CD4-positive, alpha-beta T cell treated with Interleukin-15 for 1 hour (primary cell): ENCODE measurements at regions not wholly inside any gene's neighbourhood (a gene's known extent, or its start where the extent isn't known, plus 50 kb on each side); places are given as distances from the start of the nearest gene placed in this dataset.

ENCODE experiments used
- DNase-seq: peaks from one replicate; pipeline ENCODE4 v3.0.0-alpha.2; 2020

DNA sequence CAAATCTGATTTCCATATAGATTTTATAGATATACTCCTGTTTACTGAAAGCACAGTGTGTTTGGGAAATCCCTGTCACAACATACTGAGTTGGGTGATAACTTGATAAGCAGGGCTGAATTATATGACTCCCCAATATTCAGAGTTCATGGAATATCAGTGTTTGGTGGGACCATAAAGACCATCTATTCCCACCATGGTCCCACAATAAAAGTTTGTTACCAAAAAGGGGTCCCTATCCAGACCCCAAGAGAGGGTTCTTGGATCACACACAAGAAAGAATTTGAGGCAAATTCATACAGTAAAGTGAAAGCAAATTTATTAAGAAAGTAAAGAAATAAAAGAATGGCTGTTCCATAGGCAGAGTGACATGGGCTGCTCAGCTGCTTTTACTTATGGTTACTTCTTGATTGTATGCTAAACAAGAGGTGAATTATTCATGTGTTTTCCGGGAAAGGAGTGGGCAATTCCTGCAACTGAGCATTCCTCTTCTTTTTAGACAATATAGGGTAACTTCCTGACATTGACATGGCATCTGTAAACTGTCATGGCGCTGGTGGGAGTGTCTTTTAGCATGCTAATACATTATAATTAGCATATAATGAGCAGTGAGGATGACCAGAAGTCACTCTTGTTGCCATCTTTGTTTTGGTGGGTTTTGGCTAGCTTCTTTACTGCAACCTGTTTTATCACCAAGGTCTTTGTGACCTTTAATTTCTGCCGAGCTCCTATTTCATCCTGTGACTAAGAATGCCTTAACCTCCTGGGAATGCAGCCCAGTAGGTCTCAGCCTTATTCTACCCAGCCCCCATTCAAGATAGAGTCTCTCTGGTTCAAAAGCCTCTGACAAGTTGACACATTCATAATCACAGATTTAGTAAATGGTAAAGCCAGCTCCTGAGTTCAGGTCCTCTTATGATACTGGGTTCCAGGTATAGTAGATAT is 240.6 kb upstream of the PDGFD start:
- DNase-seq: no peak

DNA sequence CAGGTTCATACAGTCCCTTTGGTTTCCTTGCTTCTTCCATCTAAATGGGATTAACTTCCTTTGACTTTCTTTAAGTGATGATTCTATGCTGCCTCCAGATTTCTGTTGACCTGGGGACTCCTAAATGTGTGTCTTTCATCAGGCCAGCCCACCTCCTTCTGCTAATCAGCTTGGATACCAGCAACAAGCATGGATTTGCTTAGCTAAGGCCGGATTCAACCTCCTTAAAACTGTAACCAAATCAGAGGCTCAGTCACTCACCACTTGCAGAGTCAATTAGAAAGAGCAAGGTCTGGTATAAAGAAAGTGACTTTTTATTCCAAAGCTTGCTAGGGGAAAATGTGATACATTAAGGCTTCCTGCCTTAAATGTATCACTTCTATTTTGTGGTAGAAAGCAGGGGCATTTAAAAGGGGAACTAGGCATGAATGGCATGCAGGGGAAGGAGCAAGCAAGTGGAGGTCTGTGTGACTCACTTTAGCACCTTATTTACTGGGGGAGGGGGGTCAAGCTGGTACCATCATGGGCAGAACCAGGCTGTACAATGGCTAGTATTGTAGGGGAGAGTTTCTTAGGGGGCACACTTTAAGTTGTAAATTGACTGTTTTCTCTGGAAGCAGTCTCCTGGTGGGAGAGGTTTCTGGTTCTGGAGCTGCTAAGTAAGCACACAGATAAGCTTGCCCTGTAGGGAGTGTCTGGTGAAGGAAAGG is 239.0 kb upstream of the PDGFD start:
- no peak for DNase-seq

DNA sequence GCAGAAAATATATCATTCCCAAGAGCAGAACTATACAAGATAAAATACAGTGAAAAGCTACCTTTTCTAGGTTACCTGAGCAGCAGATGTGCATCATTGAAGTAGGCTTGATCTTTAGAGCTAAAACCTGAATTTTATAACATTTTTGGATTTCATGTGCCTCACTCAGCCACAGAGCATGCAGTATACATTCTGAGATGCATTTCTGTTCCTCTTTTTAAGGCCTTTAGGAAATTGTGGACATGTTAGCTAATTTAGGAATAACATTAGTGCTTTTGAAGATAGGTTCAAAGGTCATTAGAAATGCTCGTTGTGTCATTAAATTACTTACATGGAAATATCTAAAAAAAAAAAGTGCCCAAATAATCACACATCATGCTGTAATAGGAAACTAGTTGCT is 230.6 kb upstream of the PDGFD start:
- DNase-seq: no peak

DNA sequence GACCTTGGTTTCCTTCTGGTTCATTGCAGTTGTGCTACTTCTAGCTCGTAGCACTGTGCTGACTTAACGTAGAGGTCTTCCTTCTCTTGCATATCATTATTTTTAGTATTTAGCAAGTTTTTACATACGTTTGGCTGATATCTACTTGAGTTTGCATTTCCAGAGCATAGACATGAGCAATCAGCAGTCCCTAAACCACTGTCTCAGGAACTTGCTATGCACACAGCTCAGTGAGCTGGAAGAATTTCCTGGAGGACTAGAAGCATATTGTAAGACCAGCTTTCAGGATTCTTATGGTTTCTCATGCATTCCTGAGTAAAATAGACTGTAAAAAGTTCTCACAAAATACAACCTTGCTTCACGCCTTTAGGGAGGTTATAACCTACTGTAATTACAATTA is 226.7 kb upstream of the PDGFD start:
- no peak for DNase-seq

DNA sequence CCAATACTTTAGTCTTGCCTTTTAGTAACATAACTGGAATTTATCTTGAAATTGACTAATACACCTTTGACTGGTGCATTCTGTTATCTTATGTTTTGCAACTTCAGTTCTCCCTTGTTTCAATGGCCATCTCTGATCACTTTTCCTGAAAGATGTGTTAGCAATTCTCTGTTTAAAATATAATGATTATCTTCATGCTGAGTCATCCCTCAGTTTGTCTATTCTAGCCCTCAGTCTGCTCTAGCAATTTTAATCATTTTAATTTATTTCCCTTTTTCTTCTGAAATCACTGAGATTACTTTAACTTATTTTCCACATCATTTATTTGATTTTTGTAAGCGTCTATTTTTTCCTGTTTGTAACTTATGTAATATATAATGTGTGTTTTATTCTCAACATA is 221.9 kb upstream of the PDGFD start:
- no peak for DNase-seq

DNA sequence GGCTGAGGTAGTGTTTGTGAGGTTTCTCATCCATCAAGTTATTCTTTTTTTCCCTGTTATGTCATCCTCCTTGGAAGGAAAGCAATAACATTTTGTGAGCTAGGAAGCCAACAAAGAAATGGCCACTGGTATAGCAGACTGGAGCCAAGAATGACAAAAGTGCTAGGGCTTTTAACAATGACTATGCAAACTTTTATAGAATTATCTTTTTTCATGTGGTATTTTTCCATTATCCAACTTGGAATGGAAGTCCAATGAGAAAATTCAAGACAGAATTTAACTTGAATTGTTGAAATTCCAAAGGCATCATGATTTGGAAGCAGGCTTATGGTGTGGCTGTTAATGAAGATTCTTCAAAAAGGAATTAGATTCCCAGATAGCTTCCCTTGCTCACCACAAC is 216.4 kb upstream of the PDGFD start:
- no peak for DNase-seq

DNA sequence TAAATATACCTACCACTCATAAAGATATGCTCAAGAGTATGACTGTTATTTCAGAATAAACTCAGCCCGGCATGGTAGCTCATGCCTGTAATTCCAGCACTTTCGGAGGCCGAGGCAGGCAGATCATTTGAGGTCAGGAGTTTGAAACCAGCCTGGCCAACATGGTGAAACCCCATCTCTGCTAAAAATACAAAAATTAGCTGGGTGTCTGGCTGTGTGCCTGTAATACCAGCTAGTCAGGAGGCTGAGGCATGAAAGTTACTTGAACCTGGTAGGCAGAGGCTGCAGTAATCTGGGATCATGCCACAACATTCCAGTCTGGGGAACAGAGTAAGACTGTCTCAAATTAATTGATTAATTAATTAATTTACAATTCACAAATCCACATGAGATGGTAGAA is 208.2 kb upstream of the PDGFD start:
- DNase-seq: no peak

DNA sequence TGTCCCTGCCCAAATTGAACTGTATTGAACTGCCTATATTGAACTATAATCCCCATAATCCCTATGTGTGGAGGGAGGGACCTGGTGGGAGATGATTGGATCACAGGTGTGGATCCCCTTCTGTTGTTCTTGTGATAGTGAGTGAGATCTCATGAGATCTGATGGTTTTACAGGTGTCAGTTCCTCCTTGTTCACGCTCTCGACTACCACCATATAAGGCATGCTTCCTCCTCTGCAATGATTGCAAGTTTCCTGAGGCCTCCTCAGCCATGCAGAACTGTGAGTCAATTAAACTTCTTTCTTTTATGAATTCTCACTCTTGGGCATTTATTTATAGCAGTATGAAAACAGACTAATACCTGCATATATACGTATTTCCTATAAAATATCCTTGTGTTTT is 206.5 kb upstream of the PDGFD start:
- DNase-seq: no peak

DNA sequence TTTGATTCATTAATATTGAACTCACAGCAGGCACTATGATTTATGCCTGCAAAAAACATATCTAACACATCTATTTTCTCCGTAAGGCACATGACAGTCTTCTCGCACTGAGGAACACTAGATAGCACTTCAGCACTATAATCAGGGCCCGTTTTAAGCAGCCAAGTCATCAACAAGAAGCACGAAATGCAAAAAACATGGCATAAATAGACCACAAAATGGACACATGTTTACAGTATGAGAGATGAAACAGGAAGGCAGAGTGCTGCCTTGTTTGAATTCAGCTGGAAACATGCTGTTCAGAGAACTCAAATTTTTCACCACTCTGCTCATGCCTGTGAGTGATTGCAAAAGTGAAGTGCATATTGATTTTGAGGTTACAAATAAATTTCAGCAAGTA is 205.8 kb upstream of the PDGFD start:
- no peak for DNase-seq

DNA sequence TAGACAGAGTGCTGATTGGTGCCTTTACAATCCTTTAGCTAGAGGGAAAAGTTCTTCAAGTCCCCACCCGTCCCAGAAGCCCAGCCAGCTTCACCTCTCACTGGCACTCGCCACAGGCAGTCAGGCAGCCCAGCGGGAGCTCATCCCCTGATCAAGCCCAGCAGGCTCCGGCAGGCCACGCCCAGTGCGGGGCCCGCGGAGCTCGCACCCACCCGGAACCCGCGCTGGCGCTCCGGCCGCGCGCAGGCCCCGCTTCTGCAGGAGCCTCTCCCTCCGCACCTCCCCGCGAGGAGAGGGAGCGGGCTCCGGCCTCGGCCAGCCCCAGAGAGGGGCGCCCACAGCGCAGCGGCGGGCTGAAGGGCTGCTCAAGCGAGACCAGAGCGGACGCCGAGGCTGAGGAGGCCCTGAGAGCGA is 202.4 kb upstream of the PDGFD start:
- no peak for DNase-seq

DNA sequence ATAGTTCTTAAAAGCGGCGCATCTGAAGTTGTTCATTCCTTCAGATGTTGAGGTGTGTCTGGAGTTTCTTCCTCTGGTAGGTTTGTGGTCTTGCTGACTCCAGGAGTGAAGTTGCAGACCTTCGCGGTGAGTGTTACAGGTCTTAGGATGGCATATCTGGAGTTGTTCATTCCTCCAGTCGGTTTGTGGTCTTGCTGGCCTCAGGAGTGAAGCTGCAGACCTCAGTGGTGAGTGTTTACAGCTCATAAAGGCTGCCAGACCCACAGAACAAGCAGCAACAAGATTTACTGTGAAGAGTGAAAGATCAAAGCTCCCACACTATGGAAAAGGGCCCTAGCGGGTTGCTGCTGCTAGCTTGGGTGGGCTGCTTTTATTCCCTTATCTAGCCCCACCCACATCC is 201.7 kb upstream of the PDGFD start:
- DNase-seq: no peak

DNA sequence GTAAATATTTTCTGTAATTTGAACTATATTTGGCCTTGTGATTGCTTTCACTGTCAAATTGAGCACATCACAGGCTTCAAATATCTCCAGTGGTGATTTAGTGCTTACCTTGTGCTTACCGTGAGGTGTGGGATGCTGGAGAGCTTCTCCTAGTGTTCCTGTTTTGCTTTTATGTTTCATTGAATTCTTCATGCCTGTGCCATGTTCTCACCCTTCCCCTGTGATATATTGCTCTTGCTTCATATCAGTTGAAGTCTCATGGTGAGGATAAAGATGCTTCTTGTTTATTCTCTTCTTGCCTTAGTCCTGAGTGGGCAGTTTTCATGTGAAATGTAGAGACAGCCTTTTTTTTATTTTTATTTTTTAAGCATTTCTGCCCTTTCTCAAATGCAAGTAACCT is 198.0 kb upstream of the PDGFD start:
- no peak for DNase-seq

DNA sequence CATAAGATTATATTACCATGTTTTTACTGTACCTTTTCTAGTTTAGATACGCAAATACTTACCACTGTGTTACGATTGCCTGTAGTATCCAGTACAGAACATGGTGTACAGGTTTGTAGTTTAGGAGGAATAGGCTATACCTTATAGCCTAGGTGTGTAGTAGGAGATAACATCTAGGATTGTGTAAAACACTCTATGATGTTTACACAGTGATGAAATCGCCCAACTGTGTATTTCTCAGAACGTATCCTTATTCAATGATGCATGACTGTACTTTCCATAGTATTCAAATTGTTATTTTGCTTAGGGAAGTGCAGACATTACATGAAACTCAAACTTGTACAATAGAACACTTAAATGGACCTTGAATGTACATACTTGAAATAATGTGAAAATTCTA is 188.1 kb upstream of the PDGFD start:
- no peak for DNase-seq

DNA sequence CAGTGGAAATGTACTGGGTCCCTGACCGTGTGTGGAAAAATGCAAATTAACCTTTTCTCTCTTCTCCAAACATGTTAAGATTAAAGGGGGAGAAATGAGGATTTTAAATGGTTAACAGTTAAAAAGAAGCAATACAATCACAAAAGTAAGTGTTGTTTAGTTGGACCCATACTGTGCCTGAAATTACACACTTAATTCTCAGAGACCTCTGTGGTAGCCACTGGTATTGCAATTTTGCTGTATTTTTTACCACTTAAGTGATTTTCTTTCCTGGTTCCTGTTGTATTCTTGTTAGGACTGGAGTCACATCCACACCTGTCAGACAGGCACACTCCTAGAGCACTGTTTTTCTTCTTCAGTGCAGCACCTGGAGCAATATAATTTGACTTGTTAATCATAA is 179.6 kb upstream of the PDGFD start:
- no peak for DNase-seq

DNA sequence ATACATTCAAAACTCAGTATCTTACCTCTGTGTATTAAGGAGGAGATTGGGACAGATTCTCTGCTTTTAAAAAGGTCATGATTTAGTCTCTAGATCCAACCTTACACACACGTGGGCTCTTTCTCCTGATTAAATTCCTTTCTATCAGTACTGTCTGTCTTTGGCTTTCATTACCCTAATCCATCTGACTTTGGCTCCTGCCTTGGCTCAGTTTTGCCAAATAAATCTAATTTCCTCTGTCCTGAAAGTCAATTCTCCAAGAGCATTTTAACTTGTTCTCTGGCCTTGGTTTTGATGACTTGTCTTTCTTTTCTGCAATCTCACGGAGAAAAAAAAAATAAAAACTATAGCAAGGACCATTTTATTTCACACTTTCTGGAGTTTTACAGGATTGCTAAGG is 176.6 kb upstream of the PDGFD start:
- DNase-seq: no peak

DNA sequence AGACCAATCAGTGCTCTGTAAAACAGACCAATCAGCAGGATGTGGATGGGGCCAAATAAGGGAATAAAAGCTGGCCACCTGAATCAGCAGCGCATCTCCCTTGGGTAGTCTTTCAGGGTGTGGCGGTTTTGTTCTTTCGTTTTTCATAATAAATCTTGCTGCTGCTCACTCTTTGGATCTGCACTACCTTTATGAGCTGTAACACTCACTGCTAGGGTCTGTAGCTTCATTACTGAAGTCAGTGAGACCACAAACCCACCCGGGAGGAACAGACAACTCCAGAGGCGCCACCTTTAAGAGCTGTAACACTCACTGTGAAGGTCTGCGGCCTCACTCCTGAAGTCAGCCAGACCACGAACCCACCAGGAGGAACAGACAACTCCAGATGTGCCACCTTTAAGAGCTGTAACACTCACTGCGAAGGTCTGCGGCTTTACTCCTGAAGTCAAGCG is 175.5 kb upstream of the PDGFD start:
- no peak for DNase-seq

DNA sequence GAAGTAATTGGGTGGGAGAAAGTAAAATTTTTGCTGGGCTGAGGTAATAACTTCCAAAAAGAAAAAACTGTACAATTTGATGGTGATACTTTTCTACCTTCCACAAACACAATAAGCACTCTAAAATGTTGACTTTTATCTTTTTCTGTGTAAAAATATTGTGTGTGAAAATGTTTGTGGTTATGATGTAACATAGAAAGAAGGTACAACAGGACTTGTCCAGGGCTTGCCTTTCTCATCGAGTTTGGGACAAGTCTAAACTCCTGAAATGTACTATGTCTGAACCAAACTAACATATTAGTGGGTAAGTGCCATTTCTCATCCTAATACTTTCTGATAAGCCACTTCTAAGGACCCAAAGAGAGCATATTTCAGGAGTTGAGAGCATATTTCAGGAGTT is 174.2 kb upstream of the PDGFD start:
- DNase-seq: no peak

DNA sequence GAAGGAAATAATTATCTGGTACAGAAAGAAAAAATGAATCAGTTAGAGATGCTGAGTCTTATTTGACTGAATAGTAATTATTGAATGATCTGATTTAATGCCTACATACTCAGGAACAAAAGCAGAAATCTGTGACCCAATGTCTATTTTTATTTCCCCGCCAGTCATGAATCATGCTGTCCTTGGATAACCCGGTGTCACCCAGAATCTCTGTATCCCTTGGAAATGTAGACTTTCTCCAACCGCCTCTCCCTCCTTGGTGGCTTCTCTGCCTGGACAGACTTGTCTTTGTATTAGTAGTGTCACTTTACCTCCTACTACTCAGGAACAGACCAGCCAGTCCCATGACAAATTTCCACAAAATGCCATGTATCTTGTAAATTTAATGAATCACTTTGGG is 173.3 kb upstream of the PDGFD start:
- no peak for DNase-seq

DNA sequence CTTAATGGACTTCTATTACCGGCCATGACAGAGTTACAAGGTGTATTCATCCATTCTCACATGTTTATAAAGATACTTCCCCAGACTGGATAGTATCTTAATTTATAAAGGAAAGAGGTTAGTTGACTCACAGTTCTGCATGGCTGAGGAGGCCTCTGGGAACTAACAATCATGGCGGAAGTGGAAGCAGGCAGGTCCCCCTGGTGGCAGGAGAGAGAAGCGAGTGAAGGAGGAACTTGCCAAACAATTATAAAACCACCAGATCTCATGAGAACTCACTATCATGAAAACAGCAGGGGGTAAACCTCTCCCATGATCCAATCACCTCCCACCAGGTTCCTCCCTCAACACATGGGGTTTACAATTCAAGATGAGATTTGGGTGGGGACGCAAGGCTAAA is 170.0 kb upstream of the PDGFD start:
- no peak for DNase-seq

DNA sequence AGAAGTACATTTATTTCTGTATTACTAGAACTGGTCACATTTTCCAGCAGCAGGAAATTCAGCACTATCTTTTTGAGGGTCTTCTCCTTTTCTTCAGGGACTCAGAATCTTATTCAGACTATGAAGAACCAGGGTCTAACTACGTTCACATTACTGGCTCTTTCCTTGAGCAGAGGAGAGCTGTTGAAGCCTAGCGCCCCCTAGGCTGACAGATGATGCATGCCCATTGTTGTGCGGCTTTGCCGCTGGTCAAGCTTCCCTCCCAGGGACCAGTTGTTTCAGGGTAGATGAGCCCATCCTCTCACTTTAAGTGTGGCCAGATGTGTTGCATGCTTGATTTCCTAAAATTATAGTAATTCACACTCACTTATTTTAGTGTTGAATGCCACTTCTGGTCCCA is 168.2 kb upstream of the PDGFD start:
- no peak for DNase-seq

DNA sequence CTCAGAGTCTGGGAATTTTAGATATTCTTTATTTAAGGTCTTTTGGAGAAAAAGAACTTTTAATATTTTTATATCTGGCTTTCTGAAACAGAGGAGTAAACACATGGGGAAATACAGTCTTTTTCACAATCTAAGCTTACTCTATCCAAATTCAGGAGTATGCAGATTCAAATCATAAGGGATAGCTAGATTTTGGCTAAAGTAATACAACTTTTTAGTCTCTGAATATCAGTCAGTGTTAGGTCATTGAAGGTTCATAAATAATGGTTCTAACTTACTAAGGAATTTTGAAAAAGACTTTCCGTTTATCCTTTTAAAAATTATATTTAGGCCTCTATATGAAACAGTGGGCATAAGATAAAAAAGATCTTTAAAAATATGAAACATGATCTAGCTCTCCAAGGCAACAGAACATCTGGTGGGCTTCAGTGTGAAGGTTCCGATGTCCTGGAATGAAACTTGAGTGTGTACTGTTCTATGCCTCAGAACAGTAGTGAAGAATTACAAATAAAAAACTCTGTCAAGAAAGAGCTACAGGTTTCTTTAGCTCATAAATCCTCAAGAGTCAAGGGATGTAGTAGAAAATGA is 165.2 kb upstream of the PDGFD start:
- DNase-seq: no peak

DNA sequence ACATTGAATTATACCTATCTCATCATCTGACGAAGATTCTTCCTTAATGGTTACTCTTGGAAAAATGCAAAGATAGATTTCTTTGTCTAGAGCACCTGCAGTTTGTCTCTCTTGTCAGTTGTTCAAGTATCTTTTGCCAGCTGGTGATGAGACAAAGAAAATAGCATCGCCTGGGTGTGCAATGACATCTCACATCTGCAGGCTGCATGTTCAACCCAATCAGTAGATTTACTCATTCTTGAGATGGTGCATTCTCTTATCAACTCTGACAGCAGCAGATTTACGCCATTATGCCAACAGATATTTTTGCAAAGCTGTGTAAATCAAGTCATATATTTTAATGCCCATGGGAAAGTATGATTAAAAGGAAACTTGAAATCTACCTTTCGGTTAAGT is 164.6 kb upstream of the PDGFD start:
- no peak for DNase-seq

DNA sequence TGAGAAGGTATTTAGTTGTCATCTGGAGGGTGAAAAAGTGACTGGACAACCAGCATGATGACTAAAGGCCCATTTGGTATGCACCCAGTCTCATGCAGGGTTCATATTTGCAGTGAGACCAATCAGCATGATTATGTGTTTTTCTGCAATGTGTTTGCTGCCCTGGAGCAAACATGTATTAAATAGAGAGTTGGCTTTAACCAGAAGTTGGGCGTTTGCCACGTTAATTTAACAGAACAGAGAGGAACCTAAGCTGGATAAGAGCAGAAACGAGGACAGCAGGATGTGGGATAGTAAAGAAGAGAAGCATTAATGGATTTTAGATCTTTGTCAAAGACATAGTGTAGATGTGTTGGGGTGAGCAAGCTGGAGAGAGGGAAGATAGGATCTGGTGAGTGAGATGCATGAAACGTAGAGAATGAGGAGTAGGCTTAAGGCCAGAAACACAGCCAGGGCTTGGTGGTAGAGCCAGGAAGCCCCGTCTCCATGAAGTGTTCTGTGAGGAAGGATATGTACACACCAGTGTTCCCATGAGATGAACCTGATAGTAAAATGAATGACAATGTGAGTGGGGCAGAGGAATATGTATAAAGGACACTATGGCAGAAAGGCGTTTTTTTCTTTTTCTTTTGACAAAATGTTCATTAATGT is 164.0 kb upstream of the PDGFD start:
- no peak for DNase-seq

DNA sequence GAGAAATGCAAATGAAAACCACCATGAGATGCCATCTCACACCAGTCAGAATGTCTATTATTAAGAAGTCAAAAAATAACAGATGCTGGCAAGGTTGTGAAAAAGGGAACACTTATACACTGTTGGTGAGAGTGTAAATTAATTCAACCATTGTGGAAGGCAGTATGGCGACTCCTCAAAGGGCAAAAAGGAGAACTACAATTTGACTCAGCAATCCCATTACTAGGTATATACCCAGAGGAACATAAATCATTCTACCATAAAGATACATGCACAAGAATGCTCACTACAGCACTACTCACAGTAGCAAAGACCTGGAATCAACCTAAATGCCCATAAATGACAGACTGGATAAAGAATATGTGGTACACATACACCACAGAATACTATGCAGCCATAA is 161.1 kb upstream of the PDGFD start:
- DNase-seq: no peak
